ENCODE measurements at regions not wholly inside any gene's neighbourhood (a gene's known extent, or its start where the extent isn't known, plus 50 kb on each side); places are given as distances from the start of the nearest gene placed in this dataset.
A peak's percentile ranks its signal among the peaks of the same experiment; 100 is the strongest.

DNA sequence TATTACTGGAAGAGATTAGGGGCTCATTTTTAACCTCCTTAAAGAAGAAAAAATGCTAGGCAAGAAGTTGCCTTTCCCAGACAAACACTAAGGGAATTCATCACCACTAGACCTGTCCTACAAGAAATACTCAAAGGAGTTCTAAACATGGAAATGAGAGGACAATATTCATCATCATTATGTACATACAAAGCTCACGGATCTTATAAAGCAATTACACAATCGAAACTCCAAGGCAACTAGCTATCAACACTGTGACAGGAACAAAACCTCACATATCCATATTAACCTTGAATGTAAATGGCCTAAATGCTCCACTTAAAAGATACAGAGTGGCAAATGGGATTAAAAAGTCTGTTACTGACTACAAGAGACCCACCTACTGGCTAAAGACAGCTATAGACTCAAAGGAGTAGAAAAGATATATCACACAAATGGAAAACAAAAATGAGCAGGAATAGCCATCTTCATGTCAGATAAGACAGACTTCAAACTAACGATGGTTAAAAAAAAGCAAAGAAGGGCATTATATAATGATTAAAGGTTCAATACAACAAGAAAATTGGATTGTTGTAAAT, 246.6 kb downstream of the ADRA2A start:
- Histone ChIP-seq H3K56ac (replicated peaks; ENCODE audit: insufficient read length, low read depth, low read length) (no peak overlapping the region), H2AK5ac (ENCODE audit: low read depth, low read length) (no peak overlapping the region), H3K79me1 (ENCODE audit: low read depth, low read length) (no peaks in the 10 kb centered on the region), H4K91ac (replicated peaks; ENCODE audit: insufficient read length, low read length) (no peak overlapping the region), H3K23me2 (ENCODE audit: low read depth, low read length) (no peaks in the 10 kb centered on the region), H3K4me1 (replicated peaks in 1 of 4; ENCODE audit: control insufficient read depth in 3 of 4, insufficient read depth in 4 of 4, low read length in 3 of 4) (no peaks in the 10 kb centered on the region), H3K18ac (ENCODE audit: extremely low read depth, low read length) (no peak overlapping the region), H2BK20ac (ENCODE audit: low read length) (no peak overlapping the region), H2BK120ac (replicated peaks; ENCODE audit: low read depth, low read length) (no peak overlapping the region), H2BK5ac (ENCODE audit: low read depth, low read length) (no peak overlapping the region), H2BK12ac (ENCODE audit: low read depth, low read length) (no peak overlapping the region), H3K27ac (ENCODE audit: low read depth, low read length) (no peak overlapping the region), H3K23ac (ENCODE audit: insufficient read length) (no peak overlapping the region), H3K27me3 (replicated peaks in 1 of 4; ENCODE audit: control insufficient read depth in 3 of 4, extremely low read depth in 1 of 4, insufficient read depth in 3 of 4, low read length in 3 of 4) (no peaks in the 10 kb centered on the region), H3K9me3 (ENCODE audit: insufficient read depth in 2 of 2, low read depth in 1 of 2, low read length in 1 of 2) (no peaks in the 10 kb centered on the region), H4K5ac (ENCODE audit: insufficient read length, low read depth, low read length) (no peak overlapping the region), H3K9ac (replicated peaks in 1 of 4; ENCODE audit: extremely low read depth in 1 of 4, low read depth in 3 of 4, low read length in 3 of 4) (no peak overlapping the region), H3K14ac (ENCODE audit: insufficient read length) (no peak overlapping the region), H4K20me1 (replicated peaks in 1 of 2; ENCODE audit: control insufficient read depth in 1 of 2, insufficient read depth in 2 of 2, low read length in 2 of 2) (no peaks in the 10 kb centered on the region), H3K4ac (replicated peaks; ENCODE audit: insufficient read length, low read depth, low read length) (no peak overlapping the region), H3K79me2 (ENCODE audit: control insufficient read depth in 1 of 2, insufficient read depth in 2 of 2, low read length in 2 of 2) (no peaks in the 10 kb centered on the region), H3K4me3 (ENCODE audit: extremely low read depth in 1 of 4, insufficient read depth in 2 of 4, low read depth in 3 of 4, low read length in 4 of 4) (no peak overlapping the region), H2BK15ac (ENCODE audit: low read length) (no peak overlapping the region), H2AFZ (ENCODE audit: low read length) (no peak overlapping the region), H3K4me2 (ENCODE audit: insufficient read depth in 1 of 2, low read depth in 2 of 2, low read length in 2 of 2) (no peak overlapping the region), H3K36me3 (ENCODE audit: control insufficient read depth in 2 of 4, insufficient read depth in 4 of 4, low read length in 3 of 4) (no peaks in the 10 kb centered on the region), H4K8ac (ENCODE audit: extremely low read depth, insufficient read depth, low read length) (no peak overlapping the region)
- TF ChIP-seq GABPA (IDR thresholded peaks at IDR 0.05; ENCODE audit: borderline replicate concordance, insufficient read depth, low read length) = no peak
- TF ChIP-seq, protein P1, sequence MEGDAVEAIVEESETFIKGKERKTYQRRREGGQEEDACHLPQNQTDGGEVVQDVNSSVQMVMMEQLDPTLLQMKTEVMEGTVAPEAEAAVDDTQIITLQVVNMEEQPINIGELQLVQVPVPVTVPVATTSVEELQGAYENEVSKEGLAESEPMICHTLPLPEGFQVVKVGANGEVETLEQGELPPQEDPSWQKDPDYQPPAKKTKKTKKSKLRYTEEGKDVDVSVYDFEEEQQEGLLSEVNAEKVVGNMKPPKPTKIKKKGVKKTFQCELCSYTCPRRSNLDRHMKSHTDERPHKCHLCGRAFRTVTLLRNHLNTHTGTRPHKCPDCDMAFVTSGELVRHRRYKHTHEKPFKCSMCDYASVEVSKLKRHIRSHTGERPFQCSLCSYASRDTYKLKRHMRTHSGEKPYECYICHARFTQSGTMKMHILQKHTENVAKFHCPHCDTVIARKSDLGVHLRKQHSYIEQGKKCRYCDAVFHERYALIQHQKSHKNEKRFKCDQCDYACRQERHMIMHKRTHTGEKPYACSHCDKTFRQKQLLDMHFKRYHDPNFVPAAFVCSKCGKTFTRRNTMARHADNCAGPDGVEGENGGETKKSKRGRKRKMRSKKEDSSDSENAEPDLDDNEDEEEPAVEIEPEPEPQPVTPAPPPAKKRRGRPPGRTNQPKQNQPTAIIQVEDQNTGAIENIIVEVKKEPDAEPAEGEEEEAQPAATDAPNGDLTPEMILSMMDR (IDR thresholded peaks at IDR 0.05; ENCODE audit: control extremely low read depth in 1 of 3, insufficient read depth in 1 of 3, low read depth in 1 of 3, low read length in 3 of 3) = peak in 2 of 3 experiments; percentile 20 to 31; a peak in 2 of 4 replicates
- no peak for TF ChIP-seq SAP30 (IDR thresholded peaks at IDR 0.05; ENCODE audit: insufficient read depth, insufficient replicate concordance, low read length)
- peak; percentile 51 to 55 for TF ChIP-seq RAD21 (IDR thresholded peaks at IDR 0.05 in 1 of 2, conservative IDR thresholded peaks at IDR 0.05 in 1 of 2; ENCODE audit: low read depth in 2 of 2, low read length in 2 of 2)
- TF ChIP-seq POLR2AphosphoS5 (IDR thresholded peaks at IDR 0.05; ENCODE audit: low read depth, low read length) = no peak
- no peak for TF ChIP-seq EGR1 (IDR thresholded peaks at IDR 0.05; ENCODE audit: borderline replicate concordance, low read depth, low read length)
- TF ChIP-seq RXRA (IDR thresholded peaks at IDR 0.05; ENCODE audit: insufficient read depth, low read depth, low read length) = no peak
- no peak for TF ChIP-seq ASH2L (IDR thresholded peaks at IDR 0.05; ENCODE audit: low read length)
- TF ChIP-seq TCF12 (IDR thresholded peaks at IDR 0.05; ENCODE audit: low read depth, low read length) = no peak
- TF ChIP-seq RFX5 (IDR thresholded peaks at IDR 0.05; ENCODE audit: borderline replicate concordance, low read depth, low read length) = no peak
- CTCF ChIA-PET (ENCODE audit: partially characterized antibody) = interaction anchor here (0.6 to 2.1 kb wide), 10 partner anchors 9 to 259 kb away, joined by 3 to 6 read pairs (median 3); no protein-coding TSS in a partner anchor
- WGBS, 2 experiments (ENCODE audit: extremely low coverage in 1 of 2, insufficient coverage in 1 of 2, insufficient read length in 1 of 2, insufficient replicate concordance in 2 of 2, low coverage in 1 of 2, low lambda C conversion rate in 2 of 2, missing lambda C conversion rate in 1 of 2) = 79% methylated on average over 3 of the region's 3 CpGs; no CpG with 5 or more reads in 1 of the 2 experiments
- POLR2A ChIA-PET (ENCODE audit: partially characterized antibody) = no interaction called here
- DNase-seq (ENCODE audit: low read depth in 1 of 2, low spot score in 2 of 2) (no peak), FAIRE-seq (no peak)

Data from H1 (cell line).